SK-N-SH (cell line): ENCODE measurements at regions not wholly inside any gene's neighbourhood (a gene's known extent, or its start where the extent isn't known, plus 50 kb on each side); places are given as distances from the start of the nearest gene placed in this dataset.

Experiments used
- CTCF ChIA-PET: fragments of 300-600, 350-600 bp; formaldehyde crosslinking; extraction: SDS; loops from one replicate; lab custom pipeline; 2021; lab: Yijun Ruan, JAX
- POLR2A ChIA-PET: fragments of 350-600 bp; sonication (Branson Sonifier 250); formaldehyde crosslinking; extraction: SDS; loops from one replicate; lab custom pipeline; 2020; ENCODE audit warnings: antibody characterized with exemption, inconsistent platforms; lab: Yijun Ruan, JAX
- DNase-seq: peaks from one replicate; pipeline ENCODE4 v3.0.0; 2012
- H2AFZ ChIP-seq: fragments of 200-600 bp; sonication (generic); 2 replicates; pipeline ENCODE4 v1.8.1; 2016; ENCODE audit warnings: antibody characterized with exemption, mild to moderate bottlenecking, low read depth
- H3F3A ChIP-seq: fragments of 200-600 bp; sonication (generic); replicated peaks from 2 replicates; pipeline ENCODE3; 2016; ENCODE audit warnings: antibody characterized with exemption, mild to moderate bottlenecking; ENCODE audit not compliant: insufficient read depth
- H3K27ac ChIP-seq, 2 experiments: fragments of 200-500 bp in 1 of 2; fragments of 200-600 bp in 1 of 2; sonication (Bioruptor generic) in 1 of 2; sonication (generic), shearing (Covaris generic) in 1 of 2; 2 replicates each; pipeline versions ENCODE4 v1.5.1 to v1.6.1; 2014 to 2016; ENCODE audit warnings: low read depth in 2 of 2, inconsistent platforms in 1 of 2, low read length in 1 of 2, mild to moderate bottlenecking in 1 of 2, mixed read lengths in 1 of 2
- H3K27me3 ChIP-seq: fragments of 200-600 bp; sonication (generic), shearing (Covaris generic); 2 replicates; pipeline ENCODE4 v1.6.1; 2016; ENCODE audit warnings: mixed run types; ENCODE audit not compliant: insufficient read depth
- H3K36me3 ChIP-seq, 2 experiments: fragments of 200-500 bp in 1 of 2; fragments of 200-600 bp in 1 of 2; sonication (Bioruptor generic) in 1 of 2; sonication (generic) in 1 of 2; replicated peaks in 1 of 2; 2 replicates each; pipeline versions ENCODE3 to v1.5.1; 2014 to 2016; ENCODE audit warnings: low read length in 1 of 2, mild to moderate bottlenecking in 1 of 2; ENCODE audit not compliant: insufficient read depth in 2 of 2, control insufficient read depth in 1 of 2
- H3K4me1 ChIP-seq, 2 experiments: fragments of 200-500 bp in 1 of 2; fragments of 200-600 bp in 1 of 2; sonication (Bioruptor generic) in 1 of 2; sonication (generic), shearing (Covaris generic) in 1 of 2; 2 replicates each; pipeline versions ENCODE4 v1.5.1 to v1.6.1; 2014 to 2016; ENCODE audit warnings: low read depth in 1 of 2, low read length in 1 of 2, mixed run types in 1 of 2; ENCODE audit not compliant: insufficient read depth in 2 of 2, control insufficient read depth in 1 of 2
- H3K4me2 ChIP-seq: fragments of 200-600 bp; sonication (generic), shearing (Covaris generic); 2 replicates; pipeline ENCODE4 v1.6.1; 2017; ENCODE audit warnings: mixed run types
- H3K4me3 ChIP-seq, 2 experiments: fragments of 200-500 bp in 1 of 2; fragments of 200-600 bp in 1 of 2; sonication (Bioruptor generic) in 1 of 2; sonication (generic), shearing (Covaris generic) in 1 of 2; 2 replicates each; pipeline versions ENCODE4 v1.5.1 to v1.8.1; 2014 to 2016; ENCODE audit warnings: low read depth in 2 of 2, inconsistent platforms in 1 of 2, low read length in 1 of 2, mild to moderate bottlenecking in 1 of 2, mixed read lengths in 1 of 2, moderate library complexity in 1 of 2
- H3K79me2 ChIP-seq: fragments of 200-600 bp; sonication (generic); 2 replicates; pipeline ENCODE4 v1.8.1; 2017; ENCODE audit warnings: mild to moderate bottlenecking; ENCODE audit not compliant: insufficient read depth
- H3K9ac ChIP-seq: fragments of 200-600 bp; sonication (generic); 2 replicates; pipeline ENCODE4 v1.6.1; 2017; ENCODE audit warnings: mixed run types
- H3K9me2 ChIP-seq: fragments of 200-600 bp; sonication (generic); 2 replicates; pipeline ENCODE4 v1.6.1; 2017; ENCODE audit warnings: mixed run types
- H3K9me3 ChIP-seq: fragments of 200-600 bp; sonication (generic); 2 replicates; pipeline ENCODE4 v1.6.1; 2017; ENCODE audit warnings: mixed run types, mild to moderate bottlenecking, moderate library complexity
- H4K20me1 ChIP-seq: fragments of 200-600 bp; sonication (generic); 2 replicates; pipeline ENCODE4 v1.6.1; 2017; ENCODE audit warnings: mild to moderate bottlenecking, mixed run types; ENCODE audit not compliant: insufficient read depth
- EP300 ChIP-seq, 2 experiments: IDR thresholded peaks; 2 replicates each; pipeline versions ENCODE4 v1.4.0 to v1.6.1; 2012; ENCODE audit warnings: borderline replicate concordance in 1 of 2, low read depth in 1 of 2, low read length in 1 of 2
- FOXM1 ChIP-seq: IDR thresholded peaks from 2 replicates; pipeline ENCODE4 v1.4.0; 2012; ENCODE audit warnings: low read depth, mild to moderate bottlenecking
- GATA2 ChIP-seq: sonication (generic); formaldehyde crosslinking; IDR thresholded peaks from 2 replicates; pipeline ENCODE4 v1.5.0; 2020; ENCODE audit warnings: mild to moderate bottlenecking, missing genetic modification reagents
- JUND ChIP-seq: IDR thresholded peaks from 2 replicates; pipeline ENCODE4 v1.4.0; 2012
- MEF2A ChIP-seq: IDR thresholded peaks from 2 replicates; pipeline ENCODE4 v1.4.0; 2012; ENCODE audit warnings: low read depth, borderline replicate concordance
- NFIC ChIP-seq: IDR thresholded peaks from 2 replicates; pipeline ENCODE4 v1.4.0; 2012; ENCODE audit warnings: borderline replicate concordance
- NRF1 ChIP-seq: IDR thresholded peaks from 2 replicates; pipeline ENCODE4 v1.6.1; 2012; ENCODE audit warnings: low read depth, mild to moderate bottlenecking, low read length
- POLR2AphosphoS5 ChIP-seq: IDR thresholded peaks from 2 replicates; pipeline ENCODE4 v1.6.1; 2012; ENCODE audit warnings: low read depth, low read length
- RAD21 ChIP-seq: IDR thresholded peaks from 2 replicates; pipeline ENCODE4 v1.6.1; 2012; ENCODE audit warnings: mild to moderate bottlenecking, low read length
- RCOR1 ChIP-seq: fragments of 150-350 bp; IDR thresholded peaks from 2 replicates; pipeline ENCODE4 v1.6.1; 2017; ENCODE audit warnings: antibody characterized with exemption, low read length
- RXRA ChIP-seq: IDR thresholded peaks from 2 replicates; pipeline ENCODE4 v1.4.0; 2012; ENCODE audit warnings: low read depth, mild to moderate bottlenecking, borderline replicate concordance
- TAF1 ChIP-seq: IDR thresholded peaks from 2 replicates; pipeline ENCODE4 v1.6.1; 2012; ENCODE audit warnings: low read depth, mild to moderate bottlenecking, low read length, moderate library complexity, borderline replicate concordance
- TEAD4 ChIP-seq: IDR thresholded peaks from 2 replicates; pipeline ENCODE4 v1.4.0; 2012; ENCODE audit warnings: mild to moderate bottlenecking, borderline replicate concordance; ENCODE audit not compliant: insufficient read depth
- YY1 ChIP-seq: IDR thresholded peaks from 2 replicates; pipeline ENCODE4 v1.4.0; 2012; ENCODE audit warnings: low read depth, mild to moderate bottlenecking
- WGBS: methylation state at CpG from one replicate; pipeline ENCODE4 v1.1.6; 2017; ENCODE audit warnings: low lambda C conversion rate; 5-methylcytosine and 5-hydroxymethylcytosine counted together
- TF ChIP-seq, protein P1 (sequence below): fragments of 150-350 bp; IDR thresholded peaks from 2 replicates; pipeline ENCODE4 v1.6.1; 2016; ENCODE audit warnings: mild to moderate bottlenecking, low read depth, low read length
- TF ChIP-seq, protein P2 (sequence below): IDR thresholded peaks from 2 replicates; pipeline ENCODE4 v1.4.0; 2012; ENCODE audit warnings: low read depth, borderline replicate concordance
- TF ChIP-seq, protein P3 (sequence below): IDR thresholded peaks from 2 replicates; pipeline ENCODE4; 2012
- TF ChIP-seq, protein P4 (sequence below): IDR thresholded peaks from 2 replicates; pipeline ENCODE4 v1.4.0; 2012; ENCODE audit warnings: low read depth, borderline replicate concordance
- TF ChIP-seq, protein P5 (sequence below): IDR thresholded peaks from 2 replicates; pipeline ENCODE4 v1.4.0; 2012; ENCODE audit warnings: low read depth
- TF ChIP-seq, protein P6 (sequence below): fragments of 150-350 bp; IDR thresholded peaks from 2 replicates; pipeline ENCODE4 v1.6.1; 2017; ENCODE audit warnings: antibody characterized with exemption, low read length, low read depth, borderline replicate concordance

DNA sequence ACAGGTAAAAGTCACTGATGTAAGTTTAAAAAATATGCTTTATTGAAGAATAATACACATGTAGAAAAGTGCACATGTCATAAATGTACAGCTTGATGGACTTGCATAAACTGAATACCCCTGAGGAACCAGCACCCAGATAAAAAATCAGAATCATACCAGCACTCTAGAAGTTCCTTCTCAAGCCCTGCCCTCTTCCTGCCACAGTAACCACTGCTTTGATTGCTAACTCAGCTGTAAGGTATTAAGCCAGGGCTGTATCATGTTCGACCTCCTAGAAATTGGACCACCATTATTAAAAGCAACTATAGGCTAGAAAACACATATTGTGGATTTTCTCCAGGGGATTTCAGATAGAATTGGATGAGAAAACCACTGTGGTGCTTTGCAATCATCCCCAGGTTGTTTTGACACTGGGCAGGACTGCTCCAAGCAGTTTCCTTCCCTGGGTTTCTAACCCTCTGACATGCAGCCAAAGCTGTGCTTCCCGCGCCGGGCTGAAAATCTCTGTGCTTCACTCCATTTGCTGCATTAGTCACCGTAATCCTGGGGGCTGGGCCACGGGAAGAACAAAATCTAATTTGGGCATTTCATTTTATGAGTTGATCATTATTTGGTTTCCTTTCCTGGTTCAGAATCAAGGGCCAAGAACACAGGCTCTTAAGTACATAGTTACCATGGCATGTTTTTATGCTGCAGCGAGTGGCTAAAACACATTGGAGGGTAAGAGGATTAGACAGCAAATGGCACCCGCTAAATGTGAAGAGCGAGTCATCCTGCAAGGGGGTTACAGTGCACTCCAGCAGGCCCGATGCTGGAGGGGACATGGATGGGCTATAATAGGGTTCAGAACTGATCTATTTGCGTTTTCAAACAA, 139.4 kb upstream of the IL12B start:
- Histone ChIP-seq H3K9me2 (no peaks in the 10 kb centered on the region), H3K27me3 (no peaks in the 10 kb centered on the region), H4K20me1 (no peaks in the 10 kb centered on the region), H3K4me1 (no peaks in the 10 kb centered on the region), H3K79me2 (no peaks in the 10 kb centered on the region), H2AFZ (no peak overlapping the region), H3K4me2 (no peak overlapping the region), H3K9ac (no peak overlapping the region), H3K27ac (no peak overlapping the region), H3F3A (no peaks in the 10 kb centered on the region), H3K4me3 (no peak overlapping the region), H3K36me3 (no peaks in the 10 kb centered on the region), H3K9me3 (no peaks in the 10 kb centered on the region)
- WGBS = 73% methylated on average over 11 of the region's 11 CpGs
- ChIA-PET CTCF (no interaction called here), POLR2A (no interaction called here)
- TF ChIP-seq JUND (no peak), YY1 (no peak), RAD21 (no peak), TAF1 (no peak), POLR2AphosphoS5 (no peak)
- TF ChIP-seq, protein P1, sequence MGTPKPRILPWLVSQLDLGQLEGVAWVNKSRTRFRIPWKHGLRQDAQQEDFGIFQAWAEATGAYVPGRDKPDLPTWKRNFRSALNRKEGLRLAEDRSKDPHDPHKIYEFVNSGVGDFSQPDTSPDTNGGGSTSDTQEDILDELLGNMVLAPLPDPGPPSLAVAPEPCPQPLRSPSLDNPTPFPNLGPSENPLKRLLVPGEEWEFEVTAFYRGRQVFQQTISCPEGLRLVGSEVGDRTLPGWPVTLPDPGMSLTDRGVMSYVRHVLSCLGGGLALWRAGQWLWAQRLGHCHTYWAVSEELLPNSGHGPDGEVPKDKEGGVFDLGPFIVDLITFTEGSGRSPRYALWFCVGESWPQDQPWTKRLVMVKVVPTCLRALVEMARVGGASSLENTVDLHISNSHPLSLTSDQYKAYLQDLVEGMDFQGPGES = no peak
- DNase-seq = no peak

DNA sequence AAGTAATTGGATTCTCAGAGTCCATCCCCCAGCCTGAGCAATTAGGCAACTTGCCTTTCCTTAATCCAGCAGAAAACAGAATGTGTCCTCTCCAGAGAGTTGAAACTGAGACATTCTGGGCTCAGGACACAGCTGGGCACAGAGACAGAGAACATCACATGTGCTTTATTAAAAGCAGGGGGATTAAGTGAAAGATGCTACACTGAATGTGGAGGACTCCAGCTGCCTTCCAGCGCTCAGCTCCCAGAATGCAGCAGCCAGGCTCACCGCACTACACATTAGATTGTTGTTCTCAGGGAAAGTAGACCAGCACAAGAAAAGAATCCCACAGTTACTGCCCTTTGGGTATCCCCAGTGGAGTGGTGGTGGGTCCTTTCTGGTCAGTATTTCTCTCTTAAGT, 141.6 kb upstream of the IL12B start:
- DNase-seq = no peak
- 70% methylated on average over 2 of the region's 2 CpGs for WGBS
- Histone ChIP-seq H3K9me2 (no peaks in the 10 kb centered on the region), H3F3A (no peaks in the 10 kb centered on the region), H3K4me1 (no peaks in the 10 kb centered on the region), H3K79me2 (no peaks in the 10 kb centered on the region), H2AFZ (no peak overlapping the region), H3K4me3 (no peak overlapping the region), H3K27ac (no peak overlapping the region), H3K36me3 (no peaks in the 10 kb centered on the region), H3K4me2 (no peak overlapping the region), H4K20me1 (no peaks in the 10 kb centered on the region), H3K9ac (no peak overlapping the region), H3K9me3 (no peaks in the 10 kb centered on the region), H3K27me3 (no peaks in the 10 kb centered on the region)
- POLR2A ChIA-PET = no interaction called here
- CTCF ChIA-PET = no interaction called here
- TF ChIP-seq, protein P2, sequence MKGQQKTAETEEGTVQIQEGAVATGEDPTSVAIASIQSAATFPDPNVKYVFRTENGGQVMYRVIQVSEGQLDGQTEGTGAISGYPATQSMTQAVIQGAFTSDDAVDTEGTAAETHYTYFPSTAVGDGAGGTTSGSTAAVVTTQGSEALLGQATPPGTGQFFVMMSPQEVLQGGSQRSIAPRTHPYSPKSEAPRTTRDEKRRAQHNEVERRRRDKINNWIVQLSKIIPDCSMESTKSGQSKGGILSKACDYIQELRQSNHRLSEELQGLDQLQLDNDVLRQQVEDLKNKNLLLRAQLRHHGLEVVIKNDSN = no peak
- TF ChIP-seq FOXM1 = no peak
- no peak for TF ChIP-seq RCOR1
- TF ChIP-seq TEAD4 = no peak
- TF ChIP-seq EP300 (IDR thresholded peaks at IDR 0.05; ENCODE audit: borderline replicate concordance in 1 of 2, low read depth in 1 of 2, low read length in 1 of 2) = no peak
- no peak for TF ChIP-seq NRF1
- TF ChIP-seq GATA2 (CRISPR knock-in tag) = no peak
- TF ChIP-seq, protein P3, sequence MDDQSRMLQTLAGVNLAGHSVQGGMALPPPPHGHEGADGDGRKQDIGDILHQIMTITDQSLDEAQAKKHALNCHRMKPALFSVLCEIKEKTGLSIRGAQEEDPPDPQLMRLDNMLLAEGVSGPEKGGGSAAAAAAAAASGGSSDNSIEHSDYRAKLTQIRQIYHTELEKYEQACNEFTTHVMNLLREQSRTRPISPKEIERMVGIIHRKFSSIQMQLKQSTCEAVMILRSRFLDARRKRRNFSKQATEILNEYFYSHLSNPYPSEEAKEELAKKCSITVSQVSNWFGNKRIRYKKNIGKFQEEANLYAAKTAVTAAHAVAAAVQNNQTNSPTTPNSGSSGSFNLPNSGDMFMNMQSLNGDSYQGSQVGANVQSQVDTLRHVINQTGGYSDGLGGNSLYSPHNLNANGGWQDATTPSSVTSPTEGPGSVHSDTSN = no peak
- TF ChIP-seq NFIC = no peak
- no peak for TF ChIP-seq POLR2AphosphoS5
- no peak for TF ChIP-seq RAD21
- no peak for TF ChIP-seq MEF2A
- TF ChIP-seq, protein P4, sequence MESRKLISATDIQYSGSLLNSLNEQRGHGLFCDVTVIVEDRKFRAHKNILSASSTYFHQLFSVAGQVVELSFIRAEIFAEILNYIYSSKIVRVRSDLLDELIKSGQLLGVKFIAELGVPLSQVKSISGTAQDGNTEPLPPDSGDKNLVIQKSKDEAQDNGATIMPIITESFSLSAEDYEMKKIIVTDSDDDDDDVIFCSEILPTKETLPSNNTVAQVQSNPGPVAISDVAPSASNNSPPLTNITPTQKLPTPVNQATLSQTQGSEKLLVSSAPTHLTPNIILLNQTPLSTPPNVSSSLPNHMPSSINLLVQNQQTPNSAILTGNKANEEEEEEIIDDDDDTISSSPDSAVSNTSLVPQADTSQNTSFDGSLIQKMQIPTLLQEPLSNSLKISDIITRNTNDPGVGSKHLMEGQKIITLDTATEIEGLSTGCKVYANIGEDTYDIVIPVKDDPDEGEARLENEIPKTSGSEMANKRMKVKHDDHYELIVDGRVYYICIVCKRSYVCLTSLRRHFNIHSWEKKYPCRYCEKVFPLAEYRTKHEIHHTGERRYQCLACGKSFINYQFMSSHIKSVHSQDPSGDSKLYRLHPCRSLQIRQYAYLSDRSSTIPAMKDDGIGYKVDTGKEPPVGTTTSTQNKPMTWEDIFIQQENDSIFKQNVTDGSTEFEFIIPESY = no peak
- TF ChIP-seq, protein P5, sequence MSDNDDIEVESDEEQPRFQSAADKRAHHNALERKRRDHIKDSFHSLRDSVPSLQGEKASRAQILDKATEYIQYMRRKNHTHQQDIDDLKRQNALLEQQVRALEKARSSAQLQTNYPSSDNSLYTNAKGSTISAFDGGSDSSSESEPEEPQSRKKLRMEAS = no peak
- TF ChIP-seq RXRA = no peak
- no peak for TF ChIP-seq JUND
- TF ChIP-seq, protein P6, sequence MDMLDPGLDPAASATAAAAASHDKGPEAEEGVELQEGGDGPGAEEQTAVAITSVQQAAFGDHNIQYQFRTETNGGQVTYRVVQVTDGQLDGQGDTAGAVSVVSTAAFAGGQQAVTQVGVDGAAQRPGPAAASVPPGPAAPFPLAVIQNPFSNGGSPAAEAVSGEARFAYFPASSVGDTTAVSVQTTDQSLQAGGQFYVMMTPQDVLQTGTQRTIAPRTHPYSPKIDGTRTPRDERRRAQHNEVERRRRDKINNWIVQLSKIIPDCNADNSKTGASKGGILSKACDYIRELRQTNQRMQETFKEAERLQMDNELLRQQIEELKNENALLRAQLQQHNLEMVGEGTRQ = no peak
- TF ChIP-seq TAF1 = no peak
